OCI-LY3 (cell line): ENCODE measurements at regions not wholly inside any gene's neighbourhood (a gene's known extent, or its start where the extent isn't known, plus 50 kb on each side); places are given as distances from the start of the nearest gene placed in this dataset.

Experiments used
- H2AFZ ChIP-seq: fragments of 200-600, 300-600 bp; shearing (Covaris generic); 2 replicates; pipeline ENCODE4 v1.6.0; 2014; ENCODE audit warnings: antibody characterized with exemption, low read depth, low read length
- H3K27ac ChIP-seq: fragments of 200-600, 300-600 bp; sonication (generic); 2 replicates; pipeline ENCODE4 v1.5.1; 2014; ENCODE audit warnings: mild to moderate bottlenecking, low read length, moderate library complexity, mixed read lengths
- H3K27me3 ChIP-seq: fragments of 200-600, 300-600 bp; sonication (generic); 2 replicates; pipeline ENCODE4 v1.6.1; 2014; ENCODE audit warnings: low read depth, low read length, mixed read lengths
- H3K36me3 ChIP-seq: fragments of 200-600, 300-600 bp; sonication (generic); replicated peaks from 2 replicates; pipeline ENCODE3; 2014; ENCODE audit warnings: low read depth, low read length, mixed read lengths
- H3K4me1 ChIP-seq: fragments of 300-600, 200-600 bp; sonication (generic); 2 replicates; pipeline ENCODE4 v1.6.1; 2014; ENCODE audit warnings: low read length, mixed read lengths
- H3K4me2 ChIP-seq: fragments of 200-600, 300-600 bp; sonication (generic); 2 replicates; pipeline ENCODE4 v1.6.1; 2014; ENCODE audit warnings: low read length, mixed read lengths
- H3K4me3 ChIP-seq: fragments of 300-600, 200-600 bp; sonication (generic); 2 replicates; pipeline ENCODE4 v1.5.1; 2014; ENCODE audit warnings: antibody characterized with exemption, mild to moderate bottlenecking, low read length, moderate library complexity
- H3K79me2 ChIP-seq: fragments of 300-600, 200-600 bp; shearing (Covaris generic); 2 replicates; pipeline ENCODE4 v1.6.1; 2014; ENCODE audit warnings: mild to moderate bottlenecking, low read length, mixed read lengths
- H3K9ac ChIP-seq: fragments of 300-600, 200-600 bp; shearing (Covaris generic); 2 replicates; pipeline ENCODE4 v1.6.0; 2014; ENCODE audit warnings: mild to moderate bottlenecking, low read length, moderate library complexity
- H3K9me3 ChIP-seq: fragments of 200-600, 300-600 bp; shearing (Covaris generic); 2 replicates; pipeline ENCODE4 v1.6.1; 2014; ENCODE audit warnings: low read length, mixed read lengths; ENCODE audit not compliant: insufficient read depth
- H4K20me1 ChIP-seq: fragments of 200-600, 300-600 bp; sonication (generic); 2 replicates; pipeline ENCODE4 v1.6.1; 2016; ENCODE audit warnings: low read length, mixed read lengths; ENCODE audit not compliant: insufficient read depth
- CTCF ChIP-seq: fragments of 200-600, 300-600 bp; sonication (generic); IDR thresholded peaks from 2 replicates; pipeline ENCODE4 v1.5.1; 2014; ENCODE audit warnings: antibody characterized with exemption, low read length, low read depth
- EZH2phosphoT487 ChIP-seq: fragments of 200-600 bp; shearing (Covaris generic); IDR thresholded peaks from 2 replicates; pipeline ENCODE4 v1.6.1; 2018; ENCODE audit warnings: antibody characterized with exemption, mixed run types, low read depth

GRCh38 chr12:114904254-114905003, 220.5 kb upstream of the TBX3 start:
- no peak overlapping the region for H3K4me2 ChIP-seq

GRCh38 chr12:114903083-114903691, 219.2 kb upstream of the TBX3 start:
- H3K79me2 ChIP-seq, result no peaks in the 10 kb centered on the region
- peak overlapping the region; percentile 75 for H3K4me2 ChIP-seq
- H3K4me3 ChIP-seq, result peak overlapping the region; percentile 40; the same call in 1 of the 2 replicates
- TF ChIP-seq CTCF, result no peak
- no peak for TF ChIP-seq EZH2phosphoT487
- H3K36me3 ChIP-seq, result no peaks in the 10 kb centered on the region
- peaks cover 42% of the 10 kb centered on the region for H3K4me1 ChIP-seq
- H3K27ac ChIP-seq, result peak overlapping the region; percentile 57
- H3K9me3 ChIP-seq, result peaks cover 4% of the 10 kb centered on the region; the same call in 1 of the 2 replicates
- H3K9ac ChIP-seq, result no peak overlapping the region
- H3K27me3 ChIP-seq, result no peaks in the 10 kb centered on the region
- no peaks in the 10 kb centered on the region for H4K20me1 ChIP-seq
- no peak overlapping the region for H2AFZ ChIP-seq

More at GRCh38 chr12:114904254-114905003, 220.5 kb upstream of the TBX3 start:
- Histone ChIP-seq H3K27me3 (no peaks in the 10 kb centered on the region), H3K36me3 (no peaks in the 10 kb centered on the region), H3K9me3 (peaks cover 4% of the 10 kb centered on the region; the same call in 1 of the 2 replicates), H3K79me2 (no peaks in the 10 kb centered on the region), H2AFZ (no peak overlapping the region), H4K20me1 (no peaks in the 10 kb centered on the region), H3K9ac (no peak overlapping the region), H3K4me1 (peaks cover 42% of the 10 kb centered on the region), H3K27ac (no peak overlapping the region), H3K4me3 (no peak overlapping the region)
- no peak for TF ChIP-seq CTCF
- no peak for TF ChIP-seq EZH2phosphoT487

GRCh38 chr12:114902665-114903064, 218.7 kb upstream of the TBX3 start:
- Histone ChIP-seq H2AFZ (no peak overlapping the region), H3K79me2 (no peaks in the 10 kb centered on the region), H3K9ac (no peak overlapping the region), H3K9me3 (peaks cover 4% of the 10 kb centered on the region; the same call in 1 of the 2 replicates), H3K4me1 (peaks cover 40% of the 10 kb centered on the region), H3K36me3 (no peaks in the 10 kb centered on the region), H3K4me3 (peak overlapping the region; percentile 40; the same call in 1 of the 2 replicates), H4K20me1 (no peaks in the 10 kb centered on the region), H3K27me3 (no peaks in the 10 kb centered on the region), H3K27ac (peak overlapping the region; percentile 57), H3K4me2 (peak overlapping the region; percentile 75)
- TF ChIP-seq CTCF (no peak), EZH2phosphoT487 (no peak)

- Histone ChIP-seq H3K27ac (no peak overlapping the region), H4K20me1 (no peaks in the 10 kb centered on the region), H2AFZ (no peak overlapping the region), H3K4me2 (no peak overlapping the region), H3K36me3 (no peaks in the 10 kb centered on the region), H3K9me3 (peaks cover 4% of the 10 kb centered on the region; the same call in 1 of the 2 replicates), H3K79me2 (no peaks in the 10 kb centered on the region), H3K27me3 (no peaks in the 10 kb centered on the region), H3K4me3 (no peak overlapping the region), H3K4me1 (peaks cover 31% of the 10 kb centered on the region), H3K9ac (no peak overlapping the region)
- no peak for TF ChIP-seq CTCF
- TF ChIP-seq EZH2phosphoT487, result no peak
Measured at GRCh38 chr12:114901316-114901715, 217.3 kb upstream of the TBX3 start.
